GM23248 (cell line): ENCODE measurements at regions not wholly inside any gene's neighbourhood (a gene's known extent, or its start where the extent isn't known, plus 50 kb on each side); places are given as distances from the start of the nearest gene placed in this dataset.

Source experiments
- EZH2 ChIP-seq: fragments of 200-600 bp; sonication (generic); IDR thresholded peaks from 2 replicates; pipeline ENCODE4 v1.6.1; 2018; ENCODE audit warnings: antibody characterized with exemption, mild to moderate bottlenecking; ENCODE audit not compliant: insufficient read depth, poor library complexity, severe bottlenecking
- EZH2phosphoT487 ChIP-seq: fragments of 200-600 bp; sonication (generic); IDR thresholded peaks from 2 replicates; pipeline ENCODE4 v1.6.1; 2018; ENCODE audit warnings: antibody characterized with exemption, moderate library complexity, mild to moderate bottlenecking, low read depth; ENCODE audit not compliant: insufficient read depth

DNA sequence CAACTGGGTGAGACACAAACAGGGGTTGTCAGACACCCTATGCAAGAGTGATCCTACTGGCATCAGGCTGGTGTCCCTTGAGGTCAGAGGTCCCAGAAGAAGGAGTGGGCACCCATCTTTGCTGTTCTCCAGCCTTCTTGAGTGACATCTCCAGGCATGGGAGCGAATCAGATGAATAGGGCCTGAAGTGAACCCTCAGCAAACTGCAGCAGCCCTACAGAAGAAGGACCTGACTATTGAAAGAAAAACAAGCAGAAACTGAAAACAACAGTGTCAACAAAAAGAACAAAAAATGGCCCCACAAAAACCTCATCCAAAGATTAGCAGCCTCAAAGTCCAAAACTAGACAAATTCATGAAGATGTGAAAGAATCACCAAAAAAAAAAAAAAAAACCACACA is 1229.7 kb upstream of the CRIM1 start:
- no peak for TF ChIP-seq EZH2
- TF ChIP-seq EZH2phosphoT487 = no peak
